Endodermal cell (in vitro differentiated cells): ENCODE measurements at regions not wholly inside any gene's neighbourhood (a gene's known extent, or its start where the extent isn't known, plus 50 kb on each side); places are given as distances from the start of the nearest gene placed in this dataset.

Experiments used
- DNase-seq: peaks from one replicate; pipeline ENCODE4 v3.0.0-alpha.2; 2017
- H3K27ac ChIP-seq: 2 replicates; pipeline ENCODE4 v1.5.1; 2013; ENCODE audit warnings: mild to moderate bottlenecking, low read depth, low read length, moderate library complexity
- H3K27me3 ChIP-seq: 2 replicates; pipeline ENCODE4 v1.6.1; 2013; ENCODE audit warnings: mild to moderate bottlenecking, low read length, moderate library complexity; ENCODE audit not compliant: insufficient read depth, control insufficient read depth, poor library complexity, severe bottlenecking
- H3K36me3 ChIP-seq: 2 replicates; pipeline ENCODE4 v1.7.0; 2013; ENCODE audit warnings: mild to moderate bottlenecking, low read length, moderate library complexity; ENCODE audit not compliant: control insufficient read depth, insufficient read depth
- H3K4me1 ChIP-seq: one replicate; pipeline ENCODE4 v1.7.0; 2013; ENCODE audit warnings: low read length; ENCODE audit not compliant: control insufficient read depth, insufficient read depth
- H3K4me3 ChIP-seq: 2 replicates; pipeline ENCODE4 v1.5.1; 2013; ENCODE audit warnings: mild to moderate bottlenecking, low read length, moderate library complexity
- H3K9ac ChIP-seq: 2 replicates; pipeline ENCODE4 v1.6.1; 2013; ENCODE audit warnings: mild to moderate bottlenecking, low read length, moderate library complexity; ENCODE audit not compliant: poor library complexity, severe bottlenecking; ENCODE audit errors: extremely low read depth
- H3K9me3 ChIP-seq: 2 replicates; pipeline ENCODE4 v1.6.1; 2013; ENCODE audit warnings: mild to moderate bottlenecking, low read length, moderate library complexity; ENCODE audit not compliant: control insufficient read depth
- H3K27ac Mint-ChIP-seq: 2 replicates; pipeline ENCODE4 v1.8.0; 2020; ENCODE audit warnings: mixed read lengths
- H3K27me3 Mint-ChIP-seq: 2 replicates; pipeline ENCODE4 v1.8.0; 2021; ENCODE audit warnings: mild to moderate bottlenecking, mixed read lengths; ENCODE audit not compliant: insufficient read depth
- H3K36me3 Mint-ChIP-seq: 2 replicates; pipeline ENCODE4 v1.8.0; 2020; ENCODE audit warnings: low read depth, mixed read lengths
- H3K4me1 Mint-ChIP-seq: 2 replicates; pipeline ENCODE4 v1.8.0; 2020; ENCODE audit warnings: mixed read lengths
- H3K4me3 Mint-ChIP-seq: 2 replicates; pipeline ENCODE4 v1.8.0; 2020; ENCODE audit warnings: mild to moderate bottlenecking, moderate library complexity, mixed read lengths
- H3K9me3 Mint-ChIP-seq: 2 replicates; pipeline ENCODE4 v1.8.0; 2020; ENCODE audit warnings: mild to moderate bottlenecking, mixed read lengths
- CTCF ChIP-seq: fragments of 200-600 bp; sonication (generic); conservative IDR thresholded peaks from 2 replicates; pipeline ENCODE4 v1.5.0; 2021; ENCODE audit warnings: antibody characterized with exemption, mild to moderate bottlenecking
- WGBS, 2 experiments: methylation state at CpG; one replicate each; pipeline versions ENCODE4 v1.1.5 to v1.1.7; 2013; ENCODE audit warnings: missing lambda C conversion rate in 2 of 2, mixed read lengths in 1 of 2; ENCODE audit not compliant: insufficient coverage in 1 of 2, insufficient read length in 1 of 2; 5-methylcytosine and 5-hydroxymethylcytosine counted together

- H3K27me3 ChIP-seq: no peaks in the 10 kb centered on the region
- no peak overlapping the region for H3K4me3 ChIP-seq
- 74 to 87% methylated on average over 2 to 4 of the region's 4 CpGs for WGBS, 2 experiments
- no peak overlapping the region for H3K9ac ChIP-seq
- H3K27ac Mint-ChIP-seq: no peak overlapping the region
- H3K4me1 ChIP-seq: no peaks in the 10 kb centered on the region
- no peaks in the 10 kb centered on the region for H3K36me3 Mint-ChIP-seq
- no peaks in the 10 kb centered on the region for H3K9me3 Mint-ChIP-seq
- no peak for DNase-seq
- H3K27me3 Mint-ChIP-seq: no peaks in the 10 kb centered on the region
- peak overlapping the region; percentile 88 for H3K27ac ChIP-seq
- no peaks in the 10 kb centered on the region for H3K36me3 ChIP-seq
- no peak for TF ChIP-seq CTCF
- no peak overlapping the region for H3K4me3 Mint-ChIP-seq
- H3K9me3 ChIP-seq: no peaks in the 10 kb centered on the region
- H3K4me1 Mint-ChIP-seq: no peaks in the 10 kb centered on the region
These were observed 907.5 kb downstream of the ZPLD1 start for GRCh38 chr3:103342205-103342731.

DNA sequence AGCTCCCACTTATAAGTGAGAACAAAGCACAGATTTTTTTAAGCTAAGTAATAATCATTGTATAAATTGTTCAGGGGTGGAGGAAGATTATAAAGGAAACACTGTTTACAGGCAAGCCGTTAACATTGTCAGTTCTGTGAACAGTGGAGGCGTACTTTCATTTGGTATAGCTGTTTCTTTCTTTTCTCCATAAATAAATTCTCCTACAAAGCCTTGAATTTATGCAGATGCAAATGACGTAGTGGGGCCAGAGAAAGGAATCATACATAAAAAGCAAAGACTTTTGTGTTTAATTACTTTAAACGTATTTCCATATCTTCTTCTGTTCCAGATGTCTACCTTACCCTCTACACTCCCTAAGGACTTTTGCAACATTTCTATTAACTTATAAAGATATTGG lies 914.9 kb downstream of the ZPLD1 start:
- no peaks in the 10 kb centered on the region for H3K27me3 ChIP-seq
- H3K9ac ChIP-seq: no peak overlapping the region
- no peak for DNase-seq
- Mint-ChIP-seq H3K27ac (no peak overlapping the region), H3K4me3 (no peak overlapping the region), H3K36me3 (no peaks in the 10 kb centered on the region), H3K27me3 (no peaks in the 10 kb centered on the region), H3K9me3 (no peaks in the 10 kb centered on the region), H3K4me1 (no peaks in the 10 kb centered on the region)
- H3K36me3 ChIP-seq: no peaks in the 10 kb centered on the region
- no peak for TF ChIP-seq CTCF
- H3K4me1 ChIP-seq: no peaks in the 10 kb centered on the region
- H3K4me3 ChIP-seq: no peak overlapping the region
- H3K9me3 ChIP-seq: no peaks in the 10 kb centered on the region
- WGBS, 2 experiments: 97 to 100% methylated on average over 1 to 4 of the region's 4 CpGs
- no peak overlapping the region for H3K27ac ChIP-seq

GRCh38 chr3:103365467-103365866 lies 930.7 kb downstream of the ZPLD1 start:
- WGBS, 2 experiments: no CpG with 5 or more reads among the region's 1 CpG
- Mint-ChIP-seq H3K9me3 (no peaks in the 10 kb centered on the region), H3K27ac (no peak overlapping the region), H3K36me3 (no peaks in the 10 kb centered on the region), H3K4me3 (no peak overlapping the region), H3K27me3 (no peaks in the 10 kb centered on the region), H3K4me1 (no peaks in the 10 kb centered on the region)
- no peak for DNase-seq
- Histone ChIP-seq H3K9ac (no peak overlapping the region), H3K27me3 (no peaks in the 10 kb centered on the region), H3K36me3 (no peaks in the 10 kb centered on the region), H3K4me3 (no peak overlapping the region), H3K4me1 (no peaks in the 10 kb centered on the region), H3K27ac (no peak overlapping the region), H3K9me3 (no peaks in the 10 kb centered on the region)
- TF ChIP-seq CTCF: no peak
